Nephron progenitor cell (in vitro differentiated cells): ENCODE measurements at regions not wholly inside any gene's neighbourhood (a gene's known extent, or its start where the extent isn't known, plus 50 kb on each side); places are given as distances from the start of the nearest gene placed in this dataset.

Experiments used
- DNase-seq: peaks from one replicate; pipeline ENCODE4 v3.0.0; 2021
- H3K27ac Mint-ChIP-seq: 2 replicates; pipeline ENCODE4 v1.8.0; 2021; ENCODE audit warnings: mild to moderate bottlenecking, moderate library complexity, mixed read lengths
- H3K27me3 Mint-ChIP-seq: 2 replicates; pipeline ENCODE4 v1.8.0; 2021; ENCODE audit warnings: mild to moderate bottlenecking, low read depth, mixed read lengths; ENCODE audit not compliant: poor library complexity
- H3K36me3 Mint-ChIP-seq: 2 replicates; pipeline ENCODE4 v1.8.0; 2021; ENCODE audit warnings: low read depth, mixed read lengths
- H3K4me1 Mint-ChIP-seq: 2 replicates; pipeline ENCODE4 v1.8.0; 2021; ENCODE audit warnings: mixed read lengths
- H3K4me3 Mint-ChIP-seq: 2 replicates; pipeline ENCODE4 v1.8.0; 2021; ENCODE audit warnings: mild to moderate bottlenecking, moderate library complexity, mixed read lengths
- H3K9me3 Mint-ChIP-seq: 2 replicates; pipeline ENCODE4 v1.8.0; 2021; ENCODE audit warnings: mild to moderate bottlenecking, moderate library complexity, mixed read lengths
- TF ChIP-seq, protein P1 (sequence below): fragments of 200-600 bp; sonication (generic); IDR thresholded peaks from 2 replicates; pipeline ENCODE4 v1.5.0; 2021; ENCODE audit warnings: antibody characterized with exemption

DNA sequence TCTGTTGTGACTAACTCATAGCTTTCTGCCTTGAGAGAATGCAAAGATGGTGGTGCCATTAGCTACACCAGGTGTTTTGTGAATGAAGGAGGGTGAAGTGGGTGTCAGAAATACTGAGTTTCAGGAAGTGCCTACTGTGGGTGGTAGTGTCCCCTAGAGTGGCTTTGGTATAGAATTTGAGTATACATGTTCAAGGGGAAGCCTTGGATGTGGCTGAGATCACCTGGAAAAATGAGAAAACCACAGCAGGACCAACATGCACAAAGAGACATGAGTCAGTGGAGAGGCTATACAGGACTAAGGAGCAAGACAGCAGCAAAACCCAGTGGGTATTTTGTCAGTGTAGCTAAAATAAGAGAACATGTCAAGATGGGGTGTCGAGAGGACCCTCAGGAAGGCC is 204.3 kb upstream of the TBL1X start:
- TF ChIP-seq, protein P1, sequence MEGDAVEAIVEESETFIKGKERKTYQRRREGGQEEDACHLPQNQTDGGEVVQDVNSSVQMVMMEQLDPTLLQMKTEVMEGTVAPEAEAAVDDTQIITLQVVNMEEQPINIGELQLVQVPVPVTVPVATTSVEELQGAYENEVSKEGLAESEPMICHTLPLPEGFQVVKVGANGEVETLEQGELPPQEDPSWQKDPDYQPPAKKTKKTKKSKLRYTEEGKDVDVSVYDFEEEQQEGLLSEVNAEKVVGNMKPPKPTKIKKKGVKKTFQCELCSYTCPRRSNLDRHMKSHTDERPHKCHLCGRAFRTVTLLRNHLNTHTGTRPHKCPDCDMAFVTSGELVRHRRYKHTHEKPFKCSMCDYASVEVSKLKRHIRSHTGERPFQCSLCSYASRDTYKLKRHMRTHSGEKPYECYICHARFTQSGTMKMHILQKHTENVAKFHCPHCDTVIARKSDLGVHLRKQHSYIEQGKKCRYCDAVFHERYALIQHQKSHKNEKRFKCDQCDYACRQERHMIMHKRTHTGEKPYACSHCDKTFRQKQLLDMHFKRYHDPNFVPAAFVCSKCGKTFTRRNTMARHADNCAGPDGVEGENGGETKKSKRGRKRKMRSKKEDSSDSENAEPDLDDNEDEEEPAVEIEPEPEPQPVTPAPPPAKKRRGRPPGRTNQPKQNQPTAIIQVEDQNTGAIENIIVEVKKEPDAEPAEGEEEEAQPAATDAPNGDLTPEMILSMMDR = no peak
- no peak for DNase-seq
- no peaks in the 10 kb centered on the region for H3K4me1 Mint-ChIP-seq
- peaks cover 54% of the 10 kb centered on the region for H3K9me3 Mint-ChIP-seq
- H3K27me3 Mint-ChIP-seq = no peaks in the 10 kb centered on the region
- peaks cover 4% of the 10 kb centered on the region for H3K36me3 Mint-ChIP-seq
- H3K4me3 Mint-ChIP-seq = no peak overlapping the region
- H3K27ac Mint-ChIP-seq = no peak overlapping the region

DNA sequence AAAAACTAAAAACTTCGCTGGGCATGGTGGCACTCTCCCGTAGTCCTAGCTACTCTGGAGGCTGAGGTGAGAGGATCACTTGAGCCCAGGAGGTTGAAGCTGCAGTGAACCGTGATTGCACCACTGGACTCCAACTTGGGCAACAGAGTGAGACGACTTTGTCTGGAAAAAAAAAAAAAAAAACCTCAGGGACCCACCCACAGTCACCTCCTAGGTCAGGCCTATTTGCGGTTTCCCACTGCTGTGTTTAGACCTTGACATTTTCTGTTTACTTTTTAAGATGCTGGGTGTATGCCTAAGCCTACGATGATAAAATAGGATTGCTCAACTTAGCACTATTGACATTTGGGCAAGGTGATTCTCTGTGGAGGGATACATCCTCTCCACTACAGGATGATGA is 197.4 kb upstream of the TBL1X start:
- H3K36me3 Mint-ChIP-seq = no peaks in the 10 kb centered on the region
- peaks cover 54% of the 10 kb centered on the region for H3K9me3 Mint-ChIP-seq
- H3K4me1 Mint-ChIP-seq = peaks cover 8% of the 10 kb centered on the region
- TF ChIP-seq, protein P1 = no peak
- no peak overlapping the region for H3K27ac Mint-ChIP-seq
- DNase-seq = no peak
- no peaks in the 10 kb centered on the region for H3K27me3 Mint-ChIP-seq
- H3K4me3 Mint-ChIP-seq = no peak overlapping the region

DNA sequence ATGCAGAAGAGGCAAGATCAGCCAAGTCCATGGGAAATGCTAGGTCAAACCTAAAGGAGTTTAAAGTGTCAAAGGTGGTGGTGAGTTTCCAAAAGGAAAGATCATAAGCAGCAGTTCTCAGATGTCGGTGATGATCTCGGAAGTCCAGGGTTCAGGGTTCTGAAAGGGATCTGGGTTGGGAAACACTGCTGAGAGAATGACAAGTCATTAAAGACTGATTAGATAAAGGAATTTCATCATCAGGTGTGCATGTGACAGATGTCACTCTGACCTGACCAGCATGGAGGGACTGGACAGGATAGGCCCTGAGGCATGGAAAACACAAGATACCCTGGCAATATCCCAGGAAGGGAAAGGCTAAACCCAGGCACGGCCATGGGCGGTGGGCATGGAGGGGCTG is 195.7 kb upstream of the TBL1X start:
- peaks cover 3% of the 10 kb centered on the region for H3K27me3 Mint-ChIP-seq
- TF ChIP-seq, protein P1 = no peak

DNA sequence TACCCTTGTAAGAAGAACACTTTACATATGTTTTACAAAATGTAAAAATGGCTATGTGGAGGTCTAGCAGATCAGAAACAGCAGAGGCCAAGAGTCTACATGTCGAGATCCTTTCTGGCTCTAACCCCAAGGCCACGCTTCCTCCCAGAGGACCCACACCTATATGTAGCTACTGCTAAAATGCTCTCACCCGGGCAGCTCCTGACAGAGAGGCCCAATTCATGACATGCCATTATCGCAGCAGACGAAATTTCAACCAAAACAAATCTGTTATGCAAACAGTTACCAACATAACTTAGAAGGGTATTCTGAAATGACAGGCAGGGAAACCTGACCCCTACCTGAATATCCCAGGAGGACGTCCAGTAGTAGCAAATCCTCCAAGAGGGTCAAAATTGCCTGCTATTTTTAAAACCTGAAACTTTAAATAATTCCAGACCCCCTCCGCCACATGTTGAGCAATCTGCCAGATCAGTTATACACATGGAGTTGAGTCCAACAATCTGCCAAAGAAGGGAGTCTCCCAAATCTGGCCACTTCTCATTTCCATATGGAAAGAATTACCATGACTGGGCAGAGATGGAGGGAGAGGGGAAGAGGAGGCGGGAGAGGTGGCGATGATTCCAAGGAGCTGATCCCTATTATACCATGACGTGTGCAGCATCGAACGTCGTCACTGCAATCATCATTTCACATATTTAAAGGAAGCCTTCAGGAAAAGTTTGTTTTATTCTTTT is 192.9 kb upstream of the TBL1X start:
- Mint-ChIP-seq H3K4me1 (peaks cover 12% of the 10 kb centered on the region), H3K9me3 (peaks cover 69% of the 10 kb centered on the region), H3K36me3 (no peaks in the 10 kb centered on the region), H3K27me3 (peaks cover 3% of the 10 kb centered on the region), H3K27ac (no peak overlapping the region), H3K4me3 (no peak overlapping the region)
- DNase-seq = no peak
- TF ChIP-seq, protein P1 = no peak

More for the DNA sequence above, 195.7 kb upstream of the TBL1X start:
- H3K4me1 Mint-ChIP-seq = peaks cover 8% of the 10 kb centered on the region
- no peak overlapping the region for H3K27ac Mint-ChIP-seq
- DNase-seq = no peak
- no peaks in the 10 kb centered on the region for H3K36me3 Mint-ChIP-seq
- H3K9me3 Mint-ChIP-seq = peaks cover 60% of the 10 kb centered on the region
- H3K4me3 Mint-ChIP-seq = peak overlapping the region; percentile 49

DNA sequence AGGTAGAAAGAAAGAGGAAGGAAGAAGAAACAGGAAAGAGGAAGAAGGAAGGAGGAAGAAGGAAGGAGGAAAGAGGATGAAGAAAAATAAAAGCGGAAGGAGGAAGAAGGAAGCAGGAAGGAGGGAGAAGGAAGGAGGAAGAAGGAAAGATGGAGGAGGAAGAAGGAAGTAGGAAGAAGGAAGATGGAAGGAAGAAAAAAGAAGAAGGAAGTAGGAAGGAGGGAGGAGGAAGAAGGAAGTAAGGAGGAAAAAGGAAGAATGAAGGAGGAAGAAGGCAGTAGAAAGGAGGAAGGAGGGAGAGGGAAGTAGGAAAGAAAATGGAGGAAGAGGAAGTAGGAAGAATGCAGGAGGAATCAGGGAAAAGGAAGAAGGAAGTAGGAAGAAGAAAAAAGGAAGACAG is 191.1 kb upstream of the TBL1X start:
- TF ChIP-seq, protein P1 = no peak
- H3K27me3 Mint-ChIP-seq = peaks cover 7% of the 10 kb centered on the region
- no peak overlapping the region for H3K4me3 Mint-ChIP-seq
- no peak for DNase-seq
- no peak overlapping the region for H3K27ac Mint-ChIP-seq
- no peaks in the 10 kb centered on the region for H3K36me3 Mint-ChIP-seq
- H3K4me1 Mint-ChIP-seq = peaks cover 19% of the 10 kb centered on the region
- peaks cover 74% of the 10 kb centered on the region for H3K9me3 Mint-ChIP-seq
